Mesothelial cell of epicardium (in vitro differentiated cells): ENCODE measurements at regions not wholly inside any gene's neighbourhood (a gene's known extent, or its start where the extent isn't known, plus 50 kb on each side); places are given as distances from the start of the nearest gene placed in this dataset.

Source experiments
- DNase-seq, 2 experiments: peaks; one replicate each; pipeline ENCODE4 v3.0.0; 2021; ENCODE audit warnings: low spot score in 2 of 2; ENCODE audit not compliant: unreplicated experiment in 2 of 2
- H3K27ac Mint-ChIP-seq: 2 replicates; pipeline ENCODE4 v1.8.0; 2021; ENCODE audit warnings: mixed read lengths
- H3K27me3 Mint-ChIP-seq: 2 replicates; pipeline ENCODE4 v1.8.0; 2021; ENCODE audit warnings: low read depth, mixed read lengths
- H3K36me3 Mint-ChIP-seq: 2 replicates; pipeline ENCODE4 v1.8.0; 2021; ENCODE audit warnings: mixed read lengths
- H3K4me1 Mint-ChIP-seq: 2 replicates; pipeline ENCODE4 v1.8.0; 2021; ENCODE audit warnings: mixed read lengths
- H3K4me3 Mint-ChIP-seq: 2 replicates; pipeline ENCODE4 v1.8.0; 2021; ENCODE audit warnings: mild to moderate bottlenecking, moderate library complexity, mixed read lengths
- H3K9me3 Mint-ChIP-seq: 2 replicates; pipeline ENCODE4 v1.8.0; 2021; ENCODE audit warnings: mixed read lengths
- TF ChIP-seq, protein P1 (sequence below): fragments of 200-600 bp; sonication (generic); IDR thresholded peaks from one replicate; pipeline ENCODE4 v1.5.0; 2021; ENCODE audit warnings: antibody characterized with exemption; ENCODE audit not compliant: unreplicated experiment

DNA sequence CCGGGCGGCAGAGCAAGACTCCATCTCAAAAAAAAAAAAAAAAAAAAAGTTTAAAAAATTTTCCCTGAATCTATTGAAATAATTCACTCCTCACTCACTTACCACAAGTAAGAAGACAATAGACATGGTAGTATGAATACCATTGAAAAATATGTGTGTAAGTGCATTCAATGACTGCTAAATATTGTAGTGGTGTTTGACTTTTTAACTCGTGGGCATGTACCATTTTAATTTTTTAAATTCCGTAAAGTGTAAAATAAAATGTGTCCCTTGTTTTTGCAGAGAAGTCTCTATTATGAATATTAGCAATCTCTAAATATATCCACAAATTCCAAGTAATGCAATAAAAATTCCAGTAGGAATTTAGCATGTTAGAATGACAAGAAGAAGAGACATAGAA, 134.1 kb downstream of the COPS8 start:
- H3K9me3 Mint-ChIP-seq = no peaks in the 10 kb centered on the region
- DNase-seq = no peak
- H3K4me3 Mint-ChIP-seq = no peak overlapping the region
- no peak overlapping the region for H3K27ac Mint-ChIP-seq
- TF ChIP-seq, protein P1, sequence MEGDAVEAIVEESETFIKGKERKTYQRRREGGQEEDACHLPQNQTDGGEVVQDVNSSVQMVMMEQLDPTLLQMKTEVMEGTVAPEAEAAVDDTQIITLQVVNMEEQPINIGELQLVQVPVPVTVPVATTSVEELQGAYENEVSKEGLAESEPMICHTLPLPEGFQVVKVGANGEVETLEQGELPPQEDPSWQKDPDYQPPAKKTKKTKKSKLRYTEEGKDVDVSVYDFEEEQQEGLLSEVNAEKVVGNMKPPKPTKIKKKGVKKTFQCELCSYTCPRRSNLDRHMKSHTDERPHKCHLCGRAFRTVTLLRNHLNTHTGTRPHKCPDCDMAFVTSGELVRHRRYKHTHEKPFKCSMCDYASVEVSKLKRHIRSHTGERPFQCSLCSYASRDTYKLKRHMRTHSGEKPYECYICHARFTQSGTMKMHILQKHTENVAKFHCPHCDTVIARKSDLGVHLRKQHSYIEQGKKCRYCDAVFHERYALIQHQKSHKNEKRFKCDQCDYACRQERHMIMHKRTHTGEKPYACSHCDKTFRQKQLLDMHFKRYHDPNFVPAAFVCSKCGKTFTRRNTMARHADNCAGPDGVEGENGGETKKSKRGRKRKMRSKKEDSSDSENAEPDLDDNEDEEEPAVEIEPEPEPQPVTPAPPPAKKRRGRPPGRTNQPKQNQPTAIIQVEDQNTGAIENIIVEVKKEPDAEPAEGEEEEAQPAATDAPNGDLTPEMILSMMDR = no peak
- H3K27me3 Mint-ChIP-seq = no peaks in the 10 kb centered on the region
- H3K36me3 Mint-ChIP-seq = no peaks in the 10 kb centered on the region
- peaks cover 39% of the 10 kb centered on the region for H3K4me1 Mint-ChIP-seq

DNA sequence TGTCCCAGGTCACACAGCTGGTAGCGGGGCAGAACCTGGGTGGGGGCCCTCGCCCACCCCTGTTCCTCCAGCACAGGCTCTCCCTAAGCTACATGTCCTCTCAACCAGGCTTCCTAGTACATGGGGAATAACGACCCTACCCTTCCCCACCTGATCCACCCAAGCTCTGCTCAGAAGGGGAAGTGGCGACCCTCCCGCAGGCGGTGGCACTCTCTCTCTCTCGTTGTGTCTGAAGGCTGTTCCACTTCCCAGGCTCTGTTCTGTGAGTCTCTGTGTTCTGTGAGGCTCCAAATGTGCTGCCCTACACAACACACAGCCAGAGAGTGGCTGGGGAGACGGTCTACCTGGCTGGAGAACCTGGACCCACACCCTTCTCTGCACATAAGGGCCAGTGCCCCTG, 135.8 kb downstream of the COPS8 start:
- Mint-ChIP-seq H3K27me3 (no peaks in the 10 kb centered on the region), H3K36me3 (no peaks in the 10 kb centered on the region), H3K27ac (no peak overlapping the region), H3K4me1 (peaks cover 39% of the 10 kb centered on the region), H3K4me3 (no peak overlapping the region), H3K9me3 (peaks cover 4% of the 10 kb centered on the region)
- TF ChIP-seq, protein P1 = no peak
- no peak for DNase-seq

DNA sequence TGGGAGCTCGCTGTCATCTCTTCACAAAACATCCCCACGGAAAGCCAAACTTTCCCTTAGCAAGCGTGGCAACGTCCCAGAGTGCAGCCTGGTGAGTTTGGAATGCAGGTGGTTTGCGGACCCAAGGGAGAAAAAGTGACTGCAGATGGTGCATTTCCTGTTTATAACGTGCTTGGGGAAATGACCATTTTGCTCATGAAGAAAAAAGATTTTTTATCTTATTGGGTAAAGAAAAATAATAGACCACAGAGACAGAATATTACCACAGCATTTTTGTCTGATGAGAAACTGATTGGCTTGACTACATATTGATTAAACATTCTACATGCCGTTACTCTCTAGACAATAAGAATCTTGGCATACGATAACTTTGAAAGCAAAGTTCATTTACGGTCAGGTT, 136.5 kb downstream of the COPS8 start:
- TF ChIP-seq, protein P1 = no peak
- no peak for DNase-seq
- Mint-ChIP-seq H3K27ac (no peak overlapping the region), H3K36me3 (no peaks in the 10 kb centered on the region), H3K4me3 (no peak overlapping the region), H3K27me3 (no peaks in the 10 kb centered on the region), H3K9me3 (peaks cover 4% of the 10 kb centered on the region), H3K4me1 (peaks cover 39% of the 10 kb centered on the region)

DNA sequence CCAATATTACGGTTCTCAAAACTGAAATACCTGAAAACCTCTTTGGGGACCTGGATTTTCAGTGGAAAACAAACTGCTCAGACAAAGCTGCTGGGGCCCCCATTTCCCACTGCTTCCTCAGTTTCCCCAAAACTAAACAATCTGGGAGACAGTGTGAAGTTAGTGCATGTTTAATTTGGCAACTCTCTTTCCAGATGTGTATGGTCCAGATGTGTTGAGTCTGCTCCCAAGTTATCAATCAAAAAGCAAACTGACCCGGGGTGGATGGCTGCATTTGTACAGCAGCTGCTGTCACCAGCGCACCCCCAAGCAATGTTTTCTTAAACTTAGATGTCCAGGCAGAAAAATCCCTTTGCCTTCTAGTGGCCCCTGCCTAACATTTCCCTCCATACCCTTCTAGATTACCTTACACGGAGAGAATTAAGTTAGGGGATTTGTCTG, 136.9 kb downstream of the COPS8 start:
- Mint-ChIP-seq H3K4me1 (peaks cover 39% of the 10 kb centered on the region), H3K27me3 (no peaks in the 10 kb centered on the region), H3K36me3 (no peaks in the 10 kb centered on the region), H3K27ac (no peak overlapping the region), H3K9me3 (peaks cover 4% of the 10 kb centered on the region), H3K4me3 (no peak overlapping the region)
- TF ChIP-seq, protein P1 = no peak
- no peak for DNase-seq

DNA sequence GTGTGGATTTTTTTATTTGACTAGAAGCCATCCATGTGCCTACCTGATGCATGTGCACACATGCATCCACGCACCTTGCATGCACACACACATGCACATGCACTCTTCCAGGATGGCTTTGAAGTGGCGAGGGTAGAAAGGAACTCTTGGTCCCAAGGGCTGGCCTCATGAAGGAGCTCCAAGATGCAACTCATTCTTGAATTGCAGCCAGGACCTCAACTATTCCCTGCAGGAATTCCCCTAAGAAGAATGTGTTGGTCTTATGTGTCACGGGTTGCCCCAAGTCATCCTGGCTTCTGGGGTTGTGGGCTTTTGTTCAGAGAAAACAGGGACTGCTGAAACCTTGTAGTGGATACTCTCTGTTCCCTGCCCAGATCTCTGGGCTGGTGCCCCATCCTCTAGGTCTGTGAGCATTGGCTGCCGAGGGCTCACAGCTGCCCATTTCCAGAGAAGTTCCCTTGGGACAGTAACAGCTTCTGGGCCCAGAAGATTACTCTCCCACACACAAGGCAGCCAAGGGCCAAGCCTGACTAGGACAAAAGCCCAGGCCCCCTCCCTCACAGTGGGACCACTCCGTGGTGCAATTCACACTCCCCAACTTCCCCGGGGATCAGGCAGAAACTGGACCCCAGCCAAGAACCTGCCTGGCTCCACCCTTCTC, 137.6 kb downstream of the COPS8 start:
- DNase-seq = no peak
- TF ChIP-seq, protein P1 = no peak

More for the DNA sequence above, 137.6 kb downstream of the COPS8 start:
- H3K4me1 Mint-ChIP-seq = peaks cover 35% of the 10 kb centered on the region
- H3K27me3 Mint-ChIP-seq = no peaks in the 10 kb centered on the region
- H3K9me3 Mint-ChIP-seq = peaks cover 4% of the 10 kb centered on the region
- H3K36me3 Mint-ChIP-seq = no peaks in the 10 kb centered on the region
- peak overlapping the region; percentile 56 for H3K27ac Mint-ChIP-seq
- H3K4me3 Mint-ChIP-seq = no peak overlapping the region
